Uterus (tissue), 2 donors: ENCODE measurements at regions not wholly inside any gene's neighbourhood (a gene's known extent, or its start where the extent isn't known, plus 50 kb on each side); places are given as distances from the start of the nearest gene placed in this dataset.

ENCODE experiments used
- POLR2A ChIP-seq, 2 donors: fragments of 450-650 bp; IDR thresholded peaks; one replicate each; pipeline ENCODE4 v1.6.1; 2016; ENCODE audit warnings: antibody characterized with exemption in 2 of 2, mild to moderate bottlenecking in 1 of 2, moderate library complexity in 1 of 2
- TF ChIP-seq, protein P1 (sequence below), 4 experiments: fragments of 200-600 bp in 2 of 4; fragments of 450-650 bp in 2 of 4; sonication (generic) in 2 of 4; IDR thresholded peaks; one replicate each; pipeline ENCODE4 v1.5.1; 2016 to 2019; ENCODE audit warnings: antibody characterized with exemption in 4 of 4, mild to moderate bottlenecking in 2 of 4, moderate library complexity in 1 of 4

DNA sequence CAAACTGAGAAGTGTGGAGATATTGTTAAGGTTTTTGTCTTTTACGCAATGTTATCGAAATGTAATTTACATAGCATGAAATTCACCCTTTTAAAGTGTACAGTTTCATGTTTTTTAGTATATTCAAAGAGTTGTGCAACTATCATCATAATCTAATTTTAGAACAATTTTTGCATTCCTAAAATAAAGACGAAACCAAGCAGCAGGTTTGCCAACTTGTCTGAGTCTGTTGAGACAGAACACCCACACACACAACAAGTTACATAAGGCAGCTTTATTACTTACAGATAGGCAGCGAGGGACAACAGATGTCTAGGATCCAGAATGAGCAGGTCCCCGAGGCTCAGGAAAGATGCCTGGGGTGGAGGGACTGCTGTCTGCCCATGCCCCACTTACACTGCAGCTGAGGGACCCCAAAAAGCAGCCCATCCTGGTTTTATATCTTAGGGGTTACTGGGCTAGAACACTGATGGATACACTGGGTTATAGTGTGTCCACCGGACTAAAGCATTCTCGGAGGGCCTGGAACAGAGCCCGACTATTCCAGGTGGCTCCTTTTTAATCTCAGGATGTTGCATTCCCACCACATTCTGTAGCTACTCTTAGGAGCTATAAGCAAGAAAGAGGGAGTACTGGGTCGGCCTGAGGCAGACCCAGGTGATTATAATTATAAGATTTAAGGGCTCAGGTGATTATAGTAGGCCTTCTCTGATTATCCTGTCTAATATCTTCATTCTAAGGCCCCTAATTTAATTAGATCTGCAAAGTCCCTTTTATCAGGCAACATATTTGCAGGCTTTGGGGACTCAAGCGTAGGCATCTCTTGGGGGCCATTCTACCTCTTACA, 150.2 kb upstream of the DOK6 start:
- TF ChIP-seq, protein P1, sequence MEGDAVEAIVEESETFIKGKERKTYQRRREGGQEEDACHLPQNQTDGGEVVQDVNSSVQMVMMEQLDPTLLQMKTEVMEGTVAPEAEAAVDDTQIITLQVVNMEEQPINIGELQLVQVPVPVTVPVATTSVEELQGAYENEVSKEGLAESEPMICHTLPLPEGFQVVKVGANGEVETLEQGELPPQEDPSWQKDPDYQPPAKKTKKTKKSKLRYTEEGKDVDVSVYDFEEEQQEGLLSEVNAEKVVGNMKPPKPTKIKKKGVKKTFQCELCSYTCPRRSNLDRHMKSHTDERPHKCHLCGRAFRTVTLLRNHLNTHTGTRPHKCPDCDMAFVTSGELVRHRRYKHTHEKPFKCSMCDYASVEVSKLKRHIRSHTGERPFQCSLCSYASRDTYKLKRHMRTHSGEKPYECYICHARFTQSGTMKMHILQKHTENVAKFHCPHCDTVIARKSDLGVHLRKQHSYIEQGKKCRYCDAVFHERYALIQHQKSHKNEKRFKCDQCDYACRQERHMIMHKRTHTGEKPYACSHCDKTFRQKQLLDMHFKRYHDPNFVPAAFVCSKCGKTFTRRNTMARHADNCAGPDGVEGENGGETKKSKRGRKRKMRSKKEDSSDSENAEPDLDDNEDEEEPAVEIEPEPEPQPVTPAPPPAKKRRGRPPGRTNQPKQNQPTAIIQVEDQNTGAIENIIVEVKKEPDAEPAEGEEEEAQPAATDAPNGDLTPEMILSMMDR (IDR thresholded peaks at IDR 0.05) = no peak
- no peak for TF ChIP-seq POLR2A (IDR thresholded peaks at IDR 0.05)
